ENCODE measurements at regions not wholly inside any gene's neighbourhood (a gene's known extent, or its start where the extent isn't known, plus 50 kb on each side); places are given as distances from the start of the nearest gene placed in this dataset.

DNA sequence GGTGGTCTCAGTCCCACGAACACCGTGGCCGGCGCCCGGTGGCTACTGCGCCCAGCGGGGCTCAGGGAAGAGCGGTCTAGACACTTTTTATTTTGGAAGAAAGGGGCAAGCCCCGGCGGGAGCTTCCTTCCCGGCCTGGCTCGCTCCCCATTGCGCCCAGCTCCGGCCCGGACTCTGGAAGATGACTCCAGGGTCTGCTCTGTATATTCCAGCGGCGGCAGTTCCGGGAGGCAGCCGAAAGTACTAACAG lies 225.1 kb upstream of the CRY1 start:
- H3K27ac ChIP-seq, result no peak overlapping the region
- H3K36me3 ChIP-seq, result no peaks in the 10 kb centered on the region
- DNase-seq (no peak), ATAC-seq (no peak), FAIRE-seq (no peak)
- peaks cover 0 to 31% (median 4%) of the 10 kb centered on the region in 4 donors for H3K27me3 ChIP-seq
- intact Hi-C loops (cut with DNase I), result no loop called here
- 0% methylated on average over 7 to 19 of the region's 19 CpGs for WGBS, 2 donors
- H3K4me1 ChIP-seq, result peaks cover 0 to 15% (median 14%) of the 10 kb centered on the region in 3 donors
- H3K9me3 ChIP-seq, result no peaks in the 10 kb centered on the region
- peak overlapping the region; percentile 3 to 57 (median 42) for H3K4me3 ChIP-seq
- no peak for TF ChIP-seq CTCF (IDR thresholded peaks at IDR 0.05)

DNA sequence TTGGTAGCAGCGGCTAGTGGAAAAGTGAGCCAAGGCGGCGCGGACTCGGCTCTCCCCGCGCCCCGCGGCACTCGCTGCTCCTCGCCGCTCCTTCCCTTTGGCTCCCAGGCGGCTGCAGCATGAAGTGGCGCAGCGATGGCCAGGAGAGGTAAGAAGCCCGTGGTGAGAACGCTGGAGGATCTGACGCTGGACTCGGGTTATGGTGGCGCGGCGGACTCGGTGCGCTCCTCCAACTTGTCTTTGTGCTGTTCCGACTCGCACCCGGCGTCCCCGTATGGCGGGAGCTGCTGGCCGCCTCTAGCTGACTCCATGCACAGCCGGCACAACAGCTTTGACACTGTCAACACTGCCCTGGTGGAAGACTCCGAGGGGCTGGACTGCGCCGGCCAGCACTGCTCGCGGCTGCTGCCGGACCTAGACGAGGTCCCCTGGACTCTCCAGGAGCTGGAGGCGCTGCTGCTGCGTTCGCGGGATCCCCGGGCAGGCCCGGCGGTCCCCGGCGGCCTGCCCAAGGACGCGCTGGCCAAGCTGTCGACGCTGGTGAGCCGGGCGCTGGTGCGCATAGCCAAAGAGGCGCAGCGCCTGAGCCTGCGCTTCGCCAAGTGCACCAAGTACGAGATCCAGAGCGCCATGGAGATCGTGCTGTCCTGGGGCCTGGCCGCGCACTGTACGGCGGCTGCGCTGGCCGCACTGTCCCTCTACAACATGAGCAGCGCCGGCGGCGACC lies 225.6 kb upstream of the CRY1 start:
- intact Hi-C loops (cut with DNase I), result no loop called here
- DNase-seq (peak in 4 of 6 donors; percentile 29 to 69 (median 48)), ATAC-seq (peak; percentile 17 to 34 (median 26)), FAIRE-seq (no peak)
- no peaks in the 10 kb centered on the region for H3K9me3 ChIP-seq
- TF ChIP-seq CTCF (IDR thresholded peaks at IDR 0.05), result no peak
- peak overlapping the region; percentile 3 to 57 (median 42) for H3K4me3 ChIP-seq
- H3K4me1 ChIP-seq, result peaks cover 0 to 15% (median 14%) of the 10 kb centered on the region in 3 donors
- no peak overlapping the region for H3K27ac ChIP-seq
- no peaks in the 10 kb centered on the region for H3K36me3 ChIP-seq
- WGBS, 2 donors, result 1% methylated on average over 65 to 72 of the region's 72 CpGs
- peaks cover 0 to 34% (median 6%) of the 10 kb centered on the region in 4 donors for H3K27me3 ChIP-seq

- H3K4me3 ChIP-seq, result peak overlapping the region; percentile 3 to 57 (median 42)
- no peak for ATAC-seq
- H3K9me3 ChIP-seq, result no peaks in the 10 kb centered on the region
- 1 to 2% methylated on average over 29 to 60 of the region's 60 CpGs for WGBS, 2 donors
- peaks cover 0 to 34% (median 8%) of the 10 kb centered on the region in 4 donors for H3K27me3 ChIP-seq
- FAIRE-seq, result no peak
- H3K27ac ChIP-seq, result no peak overlapping the region
- peaks cover 0 to 15% (median 14%) of the 10 kb centered on the region in 3 donors for H3K4me1 ChIP-seq
- intact Hi-C loops (cut with DNase I), result no loop called here
- no peaks in the 10 kb centered on the region for H3K36me3 ChIP-seq
- TF ChIP-seq CTCF (IDR thresholded peaks at IDR 0.05), result no peak
- no peak for DNase-seq
These were observed 226.2 kb upstream of the CRY1 start for GRCh38 chr12:107319533-107320032.

- H3K4me1 ChIP-seq, result peaks cover 0 to 15% (median 14%) of the 10 kb centered on the region in 3 donors
- intact Hi-C loops (cut with DNase I), result no loop called here
- no peak for TF ChIP-seq CTCF (IDR thresholded peaks at IDR 0.05)
- DNase-seq, result peak in 5 of 6 donors; percentile 26 to 74 (median 35)
- peak in 2 of 4 donors; percentile 15 to 19 for ATAC-seq
- no peaks in the 10 kb centered on the region for H3K9me3 ChIP-seq
- FAIRE-seq, result no peak
- peaks cover 0 to 34% (median 8%) of the 10 kb centered on the region in 4 donors for H3K27me3 ChIP-seq
- no peak overlapping the region for H3K27ac ChIP-seq
- H3K36me3 ChIP-seq, result no peaks in the 10 kb centered on the region
- 1 to 2% methylated on average over 49 of the region's 49 CpGs for WGBS, 2 donors
- peak overlapping the region in 2 of 4 donors; percentile 47 to 57 for H3K4me3 ChIP-seq
These were observed 226.9 kb upstream of the CRY1 start for GRCh38 chr12:107320033-107320928.
